RKO (cell line): ENCODE measurements at regions not wholly inside any gene's neighbourhood (a gene's known extent, or its start where the extent isn't known, plus 50 kb on each side); places are given as distances from the start of the nearest gene placed in this dataset.

Experiments
- DNase-seq: peaks from one replicate; pipeline ENCODE4 v3.0.0-alpha.2; 2016; ENCODE audit warnings: low spot score

- DNase-seq, result no peak
Measured at GRCh38 chr4:15339737-15340136, 88.1 kb upstream of the C1QTNF7 start.

- DNase-seq, result no peak
Measured at GRCh38 chr4:15340332-15340731, 87.5 kb upstream of the C1QTNF7 start.

GRCh38 chr4:15340902-15341732 lies 86.7 kb upstream of the C1QTNF7 start:
- DNase-seq, result no peak

GRCh38 chr4:15341733-15342300 lies 86.0 kb upstream of the C1QTNF7 start:
- DNase-seq, result no peak

- no peak for DNase-seq
Measured at GRCh38 chr4:15343000-15343399, 84.8 kb upstream of the C1QTNF7 start.

GRCh38 chr4:15343581-15343980 lies 84.3 kb upstream of the C1QTNF7 start:
- no peak for DNase-seq

GRCh38 chr4:15344041-15344440 lies 83.8 kb upstream of the C1QTNF7 start:
- DNase-seq, result no peak

GRCh38 chr4:15345134-15345533 lies 82.7 kb upstream of the C1QTNF7 start:
- no peak for DNase-seq

- DNase-seq, result no peak
Measured at GRCh38 chr4:15348236-15348635, 79.6 kb upstream of the C1QTNF7 start.

GRCh38 chr4:15348695-15349094 lies 79.1 kb upstream of the C1QTNF7 start:
- no peak for DNase-seq

GRCh38 chr4:15349531-15349935 lies 78.3 kb upstream of the C1QTNF7 start:
- no peak for DNase-seq

- no peak for DNase-seq
Measured at GRCh38 chr4:15349965-15350364, 77.9 kb upstream of the C1QTNF7 start.

GRCh38 chr4:15352524-15352923 lies 75.3 kb upstream of the C1QTNF7 start:
- DNase-seq, result no peak

GRCh38 chr4:15353207-15353606 lies 74.6 kb upstream of the C1QTNF7 start:
- DNase-seq, result no peak

GRCh38 chr4:15354371-15355297 lies 73.2 kb upstream of the C1QTNF7 start:
- DNase-seq, result no peak

GRCh38 chr4:15361529-15361928 lies 66.3 kb upstream of the C1QTNF7 start:
- DNase-seq, result no peak

GRCh38 chr4:15362541-15362940 lies 65.3 kb upstream of the C1QTNF7 start:
- no peak for DNase-seq

- DNase-seq, result no peak
Measured at GRCh38 chr4:15364183-15364582, 63.6 kb upstream of the C1QTNF7 start.

GRCh38 chr4:15365641-15366040 lies 62.2 kb upstream of the C1QTNF7 start:
- DNase-seq, result no peak

GRCh38 chr4:15366721-15367120 lies 61.1 kb upstream of the C1QTNF7 start:
- no peak for DNase-seq

GRCh38 chr4:15368856-15369255 lies 59.0 kb upstream of the C1QTNF7 start:
- DNase-seq, result no peak

- no peak for DNase-seq
Measured at GRCh38 chr4:15370296-15370695, 57.5 kb upstream of the C1QTNF7 start.

- DNase-seq, result no peak
Measured at GRCh38 chr4:15373363-15373762, 54.5 kb upstream of the C1QTNF7 start.
